ENCODE measurements at regions not wholly inside any gene's neighbourhood (a gene's known extent, or its start where the extent isn't known, plus 50 kb on each side); places are given as distances from the start of the nearest gene placed in this dataset.
A peak's percentile ranks its signal among the peaks of the same experiment; 100 is the strongest.

DNA sequence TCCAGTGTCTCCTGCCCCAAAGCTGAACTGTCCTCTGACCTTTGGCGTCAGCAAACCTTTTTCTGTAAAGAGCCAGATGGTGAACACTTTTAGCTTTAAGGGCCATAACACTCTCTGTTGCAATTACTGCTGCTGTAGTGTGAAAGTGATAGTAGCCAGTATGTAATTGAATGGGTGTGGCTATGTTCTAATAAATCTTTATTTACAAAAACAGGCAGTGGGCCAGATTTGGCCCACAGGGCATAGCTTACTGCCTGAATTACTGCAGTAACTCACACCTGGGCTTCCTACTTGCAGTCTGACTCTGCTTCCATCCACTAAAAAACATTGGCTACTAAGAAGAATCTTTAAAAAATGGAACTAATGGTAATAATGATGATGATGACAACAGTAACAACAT lies 68.0 kb upstream of the SLC6A11 start:
- Mint-ChIP-seq H3K4me1 (no peaks in the 10 kb centered on the region), H3K9me3 (no peaks in the 10 kb centered on the region), H3K27me3 (ENCODE audit: low read depth in 2 of 2) (peaks cover 12 to 17% of the 10 kb centered on the region in 2 donors), H3K27ac (no peak overlapping the region), H3K36me3 (no peaks in the 10 kb centered on the region), H3K4me3 (no peak overlapping the region)
- intact Hi-C loops (cut with micrococcal nuclease), result no loop called here
- no peaks in the 10 kb centered on the region for H3K4me1 ChIP-seq (ENCODE audit: control insufficient read depth, insufficient read depth, low read length)
- TF ChIP-seq CTCF (IDR thresholded peaks at IDR 0.05), result no peak
- H3K27ac ChIP-seq (ENCODE audit: low read length), result no peak overlapping the region
- H3K9me3 ChIP-seq (ENCODE audit: control insufficient read depth, insufficient read depth, low read length), result no peaks in the 10 kb centered on the region
- ATAC-seq (no peak), DNase-seq (no peak)
- no peaks in the 10 kb centered on the region for H3K27me3 ChIP-seq (ENCODE audit: control insufficient read depth, insufficient read depth, low read length)
- H3K4me3 ChIP-seq (ENCODE audit: low read length), result no peak overlapping the region
- 81% methylated on average over 1 of the region's 1 CpG for WGBS (ENCODE audit: insufficient coverage)
- no peaks in the 10 kb centered on the region for H3K36me3 ChIP-seq (ENCODE audit: control insufficient read depth, insufficient read depth, low read length)

- Mint-ChIP-seq H3K27ac (no peak overlapping the region), H3K4me3 (no peak overlapping the region), H3K4me1 (no peaks in the 10 kb centered on the region), H3K27me3 (ENCODE audit: low read depth in 2 of 2) (peaks cover 11 to 14% of the 10 kb centered on the region in 2 donors), H3K36me3 (no peaks in the 10 kb centered on the region), H3K9me3 (peaks cover 2% of the 10 kb centered on the region in 2 donors)
- ATAC-seq (peak in 1 of 3 donors; percentile 52), DNase-seq (peak in 1 of 2 donors; percentile 46)
- H3K4me1 ChIP-seq (ENCODE audit: control insufficient read depth, insufficient read depth, low read length), result no peaks in the 10 kb centered on the region
- H3K27ac ChIP-seq (ENCODE audit: low read length), result no peak overlapping the region
- intact Hi-C loops (cut with micrococcal nuclease), result no loop called here
- no peak overlapping the region for H3K4me3 ChIP-seq (ENCODE audit: low read length)
- H3K36me3 ChIP-seq (ENCODE audit: control insufficient read depth, insufficient read depth, low read length), result no peaks in the 10 kb centered on the region
- H3K27me3 ChIP-seq (ENCODE audit: control insufficient read depth, insufficient read depth, low read length), result no peaks in the 10 kb centered on the region
- WGBS (ENCODE audit: insufficient coverage), result 8% methylated on average over 5 of the region's 6 CpGs
- H3K9me3 ChIP-seq (ENCODE audit: control insufficient read depth, insufficient read depth, low read length), result no peaks in the 10 kb centered on the region
- TF ChIP-seq CTCF (IDR thresholded peaks at IDR 0.05), result no peak
These were observed 62.1 kb upstream of the SLC6A11 start for GRCh38 chr3:10753964-10754363.

- intact Hi-C loops (cut with micrococcal nuclease), result no loop called here
- no peak overlapping the region for H3K27ac ChIP-seq (ENCODE audit: low read length)
- Mint-ChIP-seq H3K4me3 (no peak overlapping the region), H3K27ac (no peak overlapping the region), H3K36me3 (no peaks in the 10 kb centered on the region), H3K9me3 (peaks cover 2% of the 10 kb centered on the region in 2 donors), H3K4me1 (no peaks in the 10 kb centered on the region), H3K27me3 (ENCODE audit: low read depth in 2 of 2) (peaks cover 22 to 28% of the 10 kb centered on the region in 2 donors)
- no peaks in the 10 kb centered on the region for H3K27me3 ChIP-seq (ENCODE audit: control insufficient read depth, insufficient read depth, low read length)
- no peaks in the 10 kb centered on the region for H3K4me1 ChIP-seq (ENCODE audit: control insufficient read depth, insufficient read depth, low read length)
- H3K4me3 ChIP-seq (ENCODE audit: low read length), result no peak overlapping the region
- no peaks in the 10 kb centered on the region for H3K36me3 ChIP-seq (ENCODE audit: control insufficient read depth, insufficient read depth, low read length)
- WGBS (ENCODE audit: insufficient coverage), result 70% methylated on average over 2 of the region's 2 CpGs
- no peak for TF ChIP-seq CTCF (IDR thresholded peaks at IDR 0.05)
- no peaks in the 10 kb centered on the region for H3K9me3 ChIP-seq (ENCODE audit: control insufficient read depth, insufficient read depth, low read length)
- DNase-seq (no peak), ATAC-seq (no peak)
These were observed 59.5 kb upstream of the SLC6A11 start for GRCh38 chr3:10756546-10756945.

- no peak for ATAC-seq
- no peak for DNase-seq
- WGBS (ENCODE audit: insufficient coverage), result 56% methylated on average over 10 of the region's 10 CpGs
- no peak overlapping the region for H3K27ac Mint-ChIP-seq
- H3K27me3 ChIP-seq (ENCODE audit: control insufficient read depth, insufficient read depth, low read length), result no peaks in the 10 kb centered on the region
- no peaks in the 10 kb centered on the region for H3K4me1 ChIP-seq (ENCODE audit: control insufficient read depth, insufficient read depth, low read length)
- H3K9me3 ChIP-seq (ENCODE audit: control insufficient read depth, insufficient read depth, low read length), result no peaks in the 10 kb centered on the region
- no peaks in the 10 kb centered on the region for H3K36me3 ChIP-seq (ENCODE audit: control insufficient read depth, insufficient read depth, low read length)
- H3K36me3 Mint-ChIP-seq, result no peaks in the 10 kb centered on the region
- peaks cover 22 to 35% of the 10 kb centered on the region in 2 donors for H3K27me3 Mint-ChIP-seq (ENCODE audit: low read depth in 2 of 2)
- peaks cover 2% of the 10 kb centered on the region in 2 donors for H3K9me3 Mint-ChIP-seq
- TF ChIP-seq CTCF (IDR thresholded peaks at IDR 0.05), result no peak
- intact Hi-C loops (cut with micrococcal nuclease), result no loop called here
- no peak overlapping the region for H3K27ac ChIP-seq (ENCODE audit: low read length)
- H3K4me3 ChIP-seq (ENCODE audit: low read length), result no peak overlapping the region
- no peaks in the 10 kb centered on the region for H3K4me1 Mint-ChIP-seq
- no peak overlapping the region for H3K4me3 Mint-ChIP-seq
These were observed 58.8 kb upstream of the SLC6A11 start for GRCh38 chr3:10757021-10757820.
